Body of pancreas (tissue), 4 donors: ENCODE measurements at regions not wholly inside any gene's neighbourhood (a gene's known extent, or its start where the extent isn't known, plus 50 kb on each side); places are given as distances from the start of the nearest gene placed in this dataset.

Experiments used
- ATAC-seq: fragments of 150-250 bp; one replicate; pipeline ENCODE4 v1.9.1; 2016
- DNase-seq, 4 donors: peaks; one replicate each; pipeline ENCODE4 v3.0.0-alpha.2; 2019
- H3K27ac ChIP-seq, 4 donors: fragments of 200-600 bp; sonication (generic); 1 replicate in 3 of 4; 2 replicates in 1 of 4; pipeline versions ENCODE4 v1.5.1 to v1.6.1; 2016 to 2019; ENCODE audit warnings: mild to moderate bottlenecking in 1 of 4, mixed read lengths in 1 of 4, moderate library complexity in 1 of 4
- H3K27me3 ChIP-seq, 2 donors: fragments of 200-600 bp; sonication (generic); one replicate each; pipeline ENCODE4 v1.6.0; 2016; ENCODE audit warnings: mild to moderate bottlenecking in 1 of 2
- H3K36me3 ChIP-seq, 2 donors: fragments of 200-600 bp; sonication (generic); replicated peaks in 1 of 2; 2 replicates each; pipeline ENCODE4 v1.5.1; 2016; ENCODE audit warnings: low read depth in 2 of 2; ENCODE audit not compliant: insufficient read depth in 1 of 2
- H3K4me1 ChIP-seq: fragments of 200-600 bp; sonication (generic); one replicate; pipeline ENCODE4 v1.6.0; 2016
- H3K4me3 ChIP-seq, 2 donors: fragments of 200-600 bp; sonication (generic); 1 replicate in 1 of 2; 2 replicates in 1 of 2; pipeline ENCODE4 v1.5.1; 2016 to 2019
- H3K9me3 ChIP-seq, 3 donors: fragments of 200-600 bp; sonication (generic); 1 replicate in 2 of 3; 2 replicates in 1 of 3; pipeline ENCODE4 v1.5.1; 2016
- POLR2A ChIP-seq, 3 donors: fragments of 450-650 bp; IDR thresholded peaks; one replicate each; pipeline ENCODE4 v1.6.1; 2016; ENCODE audit warnings: antibody characterized with exemption in 3 of 3, mild to moderate bottlenecking in 2 of 3
- WGBS, 2 donors: methylation state at CpG; one replicate each; pipeline ENCODE4 v1.1.5; 2017; 5-methylcytosine and 5-hydroxymethylcytosine counted together
- intact Hi-C: fragments of 100-400 bp; cut with DNase I; formaldehyde crosslinking; loops from one replicate; pipeline ENCODE4 v1.15.1; 2023
- TF ChIP-seq, protein P1 (sequence below), 7 experiments: fragments of 450-650 bp in 4 of 7; fragments of 200-600 bp in 3 of 7; sonication (generic) in 3 of 7; IDR thresholded peaks; one replicate each; pipeline ENCODE4 v1.5.1; 2016 to 2019; ENCODE audit warnings: antibody characterized with exemption in 7 of 7

- Histone ChIP-seq H3K36me3 (no peaks in the 10 kb centered on the region), H3K27ac (peak overlapping the region in 2 of 4 donors; percentile 4 to 66), H3K4me3 (no peak overlapping the region), H3K9me3 (no peaks in the 10 kb centered on the region), H3K27me3 (no peaks in the 10 kb centered on the region), H3K4me1 (peaks cover 21% of the 10 kb centered on the region)
- peak; percentile 64 for ATAC-seq
- TF ChIP-seq, protein P1, sequence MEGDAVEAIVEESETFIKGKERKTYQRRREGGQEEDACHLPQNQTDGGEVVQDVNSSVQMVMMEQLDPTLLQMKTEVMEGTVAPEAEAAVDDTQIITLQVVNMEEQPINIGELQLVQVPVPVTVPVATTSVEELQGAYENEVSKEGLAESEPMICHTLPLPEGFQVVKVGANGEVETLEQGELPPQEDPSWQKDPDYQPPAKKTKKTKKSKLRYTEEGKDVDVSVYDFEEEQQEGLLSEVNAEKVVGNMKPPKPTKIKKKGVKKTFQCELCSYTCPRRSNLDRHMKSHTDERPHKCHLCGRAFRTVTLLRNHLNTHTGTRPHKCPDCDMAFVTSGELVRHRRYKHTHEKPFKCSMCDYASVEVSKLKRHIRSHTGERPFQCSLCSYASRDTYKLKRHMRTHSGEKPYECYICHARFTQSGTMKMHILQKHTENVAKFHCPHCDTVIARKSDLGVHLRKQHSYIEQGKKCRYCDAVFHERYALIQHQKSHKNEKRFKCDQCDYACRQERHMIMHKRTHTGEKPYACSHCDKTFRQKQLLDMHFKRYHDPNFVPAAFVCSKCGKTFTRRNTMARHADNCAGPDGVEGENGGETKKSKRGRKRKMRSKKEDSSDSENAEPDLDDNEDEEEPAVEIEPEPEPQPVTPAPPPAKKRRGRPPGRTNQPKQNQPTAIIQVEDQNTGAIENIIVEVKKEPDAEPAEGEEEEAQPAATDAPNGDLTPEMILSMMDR (IDR thresholded peaks at IDR 0.05): no peak
- TF ChIP-seq POLR2A (IDR thresholded peaks at IDR 0.05): no peak
- intact Hi-C loops: no loop called here
- DNase-seq: peak in 3 of 4 donors; percentile 26 to 49 (median 30)
- WGBS, 2 donors: 60 to 83% methylated on average over 1 of the region's 1 CpG
These were observed 117.7 kb upstream of the SLC44A3 start for GRCh38 chr1:94702442-94702815.

DNA sequence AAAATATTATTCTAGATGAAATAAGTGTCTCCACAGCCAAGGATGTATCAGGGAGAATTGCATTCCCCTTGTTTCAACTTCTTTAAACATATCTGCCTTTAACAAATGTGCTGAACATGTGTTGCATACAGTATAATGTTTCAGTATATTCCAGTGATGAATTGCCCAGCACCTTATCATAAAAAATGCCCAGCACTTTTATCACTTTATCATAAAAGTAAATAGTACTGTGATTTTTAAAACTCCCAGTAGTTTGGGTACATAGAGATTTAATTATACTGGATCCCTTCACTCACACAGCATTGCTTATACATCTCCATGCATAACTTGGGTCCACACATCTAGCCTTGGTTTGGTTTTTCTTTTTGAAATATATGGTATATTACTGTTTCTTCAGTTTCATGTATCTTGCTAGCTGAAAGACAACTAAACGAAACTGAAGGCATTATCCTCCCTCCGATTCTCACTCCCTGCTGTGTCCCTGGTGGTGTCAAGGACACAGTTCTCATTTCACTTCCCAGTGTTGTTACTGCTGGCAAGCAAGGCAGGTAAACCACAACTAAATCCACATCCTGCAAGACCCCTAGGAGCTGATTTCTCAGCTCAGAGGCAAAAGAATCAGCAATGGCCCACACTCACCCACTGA lies 118.2 kb upstream of the SLC44A3 start:
- Histone ChIP-seq H3K27ac (peak overlapping the region in 2 of 4 donors; percentile 4 to 66), H3K4me3 (no peak overlapping the region)
- WGBS, 2 donors: 30 to 53% methylated on average over 2 of the region's 2 CpGs

DNA sequence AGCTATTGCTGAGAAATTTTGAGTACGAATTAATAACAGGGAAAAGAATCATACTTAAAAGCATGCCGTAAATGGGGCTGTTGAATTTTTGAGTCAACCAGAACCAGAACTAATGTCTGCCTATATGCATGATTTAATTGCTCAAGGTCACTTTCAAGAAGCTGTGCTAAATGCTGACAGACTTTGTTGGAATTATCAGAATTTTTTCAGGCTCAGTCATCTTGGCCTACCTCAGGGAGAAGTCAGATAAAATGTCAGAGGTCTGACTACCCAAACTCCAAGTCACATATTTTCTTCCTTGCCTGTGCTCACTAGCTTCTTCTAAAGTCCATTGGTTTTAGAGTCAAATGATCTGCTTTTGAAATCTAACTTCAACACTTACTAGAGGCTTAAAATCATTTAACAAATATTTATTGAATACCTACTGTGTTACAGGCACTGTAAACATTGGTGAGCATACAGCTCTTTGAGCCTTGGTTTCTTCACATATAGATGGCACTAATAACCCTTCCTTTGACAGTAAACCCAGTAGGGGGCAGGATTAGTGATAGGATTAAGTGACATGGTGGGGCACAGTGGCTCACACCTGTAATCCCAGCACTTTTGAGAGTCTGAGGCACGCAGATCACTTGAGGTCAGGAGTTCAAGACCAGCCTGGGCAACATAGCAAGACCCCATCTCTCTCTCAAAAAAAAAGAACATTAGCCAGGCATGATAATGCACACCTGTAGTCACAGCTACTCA lies 121.2 kb upstream of the SLC44A3 start:
- Histone ChIP-seq H3K27me3 (no peaks in the 10 kb centered on the region), H3K36me3 (no peaks in the 10 kb centered on the region), H3K27ac (peak overlapping the region in 1 of 4 donors; percentile 5), H3K4me3 (no peak overlapping the region), H3K4me1 (peaks cover 21% of the 10 kb centered on the region), H3K9me3 (no peaks in the 10 kb centered on the region)
- 59 to 63% methylated on average over 3 of the region's 3 CpGs for WGBS, 2 donors
- no peak for DNase-seq
- ATAC-seq: peak; percentile 45
- TF ChIP-seq POLR2A (IDR thresholded peaks at IDR 0.05): no peak
- TF ChIP-seq, protein P1 (IDR thresholded peaks at IDR 0.05): no peak
- intact Hi-C loops: no loop called here

More for the DNA sequence above, 118.2 kb upstream of the SLC44A3 start:
- Histone ChIP-seq H3K4me1 (peaks cover 21% of the 10 kb centered on the region), H3K9me3 (no peaks in the 10 kb centered on the region), H3K27me3 (no peaks in the 10 kb centered on the region), H3K36me3 (no peaks in the 10 kb centered on the region)
- intact Hi-C loops: no loop called here
- ATAC-seq (no peak), DNase-seq (no peak)
- TF ChIP-seq, protein P1 (IDR thresholded peaks at IDR 0.05): no peak
- TF ChIP-seq POLR2A (IDR thresholded peaks at IDR 0.05): no peak

DNA sequence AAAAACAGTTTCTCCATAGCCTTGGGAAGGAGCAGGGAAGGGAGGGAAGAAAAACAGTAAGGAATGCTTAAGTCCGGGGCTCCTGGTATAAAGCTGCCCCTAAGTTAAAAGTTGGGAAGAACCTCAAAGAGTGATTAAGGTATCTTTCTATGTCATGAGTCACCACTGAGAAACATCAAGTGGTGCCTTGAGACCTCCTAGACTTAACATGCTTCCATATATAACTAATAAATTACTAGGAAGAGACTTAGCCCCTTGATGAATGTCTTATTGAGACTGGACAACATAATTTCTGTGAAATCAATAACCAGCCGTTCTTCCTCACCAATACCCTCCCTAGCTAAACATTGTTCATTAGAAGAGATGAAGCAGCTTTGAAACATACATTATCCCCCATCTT lies 121.8 kb upstream of the SLC44A3 start:
- Histone ChIP-seq H3K36me3 (no peaks in the 10 kb centered on the region), H3K9me3 (no peaks in the 10 kb centered on the region), H3K4me1 (peaks cover 21% of the 10 kb centered on the region), H3K27me3 (no peaks in the 10 kb centered on the region), H3K4me3 (no peak overlapping the region), H3K27ac (peak overlapping the region in 1 of 4 donors; percentile 12)
- TF ChIP-seq POLR2A (IDR thresholded peaks at IDR 0.05): no peak
- TF ChIP-seq, protein P1 (IDR thresholded peaks at IDR 0.05): no peak
- 69 to 73% methylated on average over 2 of the region's 2 CpGs for WGBS, 2 donors
- ATAC-seq (no peak), DNase-seq (no peak)
- intact Hi-C loops: no loop called here
